Gastrocnemius medialis (tissue), 4 donors: ENCODE measurements at regions not wholly inside any gene's neighbourhood (a gene's known extent, or its start where the extent isn't known, plus 50 kb on each side); places are given as distances from the start of the nearest gene placed in this dataset.
A peak's percentile ranks its signal among the peaks of the same experiment; 100 is the strongest.

Experiments used
- ATAC-seq, 2 donors: fragments of 150-250 bp; one replicate each; pipeline ENCODE4 v1.9.1; 2016
- DNase-seq, 2 donors: peaks; one replicate each; pipeline ENCODE4 v3.0.0-alpha.2; 2019
- H3K27ac ChIP-seq, 4 donors: fragments of 200-600 bp; sonication (generic); 1 replicate in 1 of 4; 2 replicates in 3 of 4; pipeline ENCODE4 v1.5.1; 2016 to 2018; ENCODE audit warnings: mild to moderate bottlenecking in 2 of 4, moderate library complexity in 1 of 4
- H3K27me3 ChIP-seq, 3 donors: fragments of 200-600 bp; sonication (generic) in 2 of 3; 1 replicate in 1 of 3; 2 replicates in 2 of 3; pipeline versions ENCODE4 v1.5.1 to v1.6.0; 2016 to 2019; ENCODE audit warnings: mild to moderate bottlenecking in 1 of 3, moderate library complexity in 1 of 3
- H3K36me3 ChIP-seq, 2 donors: fragments of 200-600 bp; sonication (generic) in 1 of 2; one replicate each; pipeline ENCODE4 v1.5.1; 2017 to 2018
- H3K4me1 ChIP-seq, 2 donors: fragments of 200-600 bp; sonication (generic) in 1 of 2; one replicate each; pipeline ENCODE4 v1.5.1; 2016 to 2017; ENCODE audit warnings: mild to moderate bottlenecking in 2 of 2
- H3K4me3 ChIP-seq, 4 donors: fragments of 200-600 bp; sonication (generic) in 3 of 4; 1 replicate in 1 of 4; 2 replicates in 3 of 4; pipeline ENCODE4 v1.5.1; 2016 to 2019; ENCODE audit warnings: mild to moderate bottlenecking in 2 of 4
- H3K9me3 ChIP-seq, 3 donors: fragments of 200-600 bp; sonication (generic) in 2 of 3; 1 replicate in 1 of 3; 2 replicates in 2 of 3; pipeline ENCODE4 v1.5.1; 2016 to 2019
- POLR2A ChIP-seq, 2 donors: fragments of 450-650 bp; IDR thresholded peaks; one replicate each; pipeline ENCODE4 v1.6.1; 2017; ENCODE audit warnings: antibody characterized with exemption in 2 of 2, mild to moderate bottlenecking in 2 of 2, moderate library complexity in 2 of 2
- in situ Hi-C, 4 donors: fragments of 200-750 bp; cut with MboI; loops; one replicate each; pipeline versions ENCODE4 v1.15.0 to v1.8.0; 2017; ENCODE audit warnings: low sequenced_read_pairs in 4 of 4
- intact Hi-C: fragments of 100-400 bp; cut with DNase I; formaldehyde crosslinking; loops from one replicate; pipeline ENCODE4 v1.15.1; 2023; ENCODE audit warnings: low total_unique reads
- TF ChIP-seq, protein P1 (sequence below), 5 experiments: fragments of 450-650 bp in 3 of 5; fragments of 200-600 bp in 2 of 5; sonication (generic) in 2 of 5; IDR thresholded peaks in 4 of 5; conservative IDR thresholded peaks in 1 of 5; 1 replicate in 4 of 5; 2 replicates in 1 of 5; pipeline ENCODE4 v1.5.1; 2016 to 2019; ENCODE audit warnings: antibody characterized with exemption in 5 of 5, mild to moderate bottlenecking in 3 of 5, moderate library complexity in 3 of 5

DNA sequence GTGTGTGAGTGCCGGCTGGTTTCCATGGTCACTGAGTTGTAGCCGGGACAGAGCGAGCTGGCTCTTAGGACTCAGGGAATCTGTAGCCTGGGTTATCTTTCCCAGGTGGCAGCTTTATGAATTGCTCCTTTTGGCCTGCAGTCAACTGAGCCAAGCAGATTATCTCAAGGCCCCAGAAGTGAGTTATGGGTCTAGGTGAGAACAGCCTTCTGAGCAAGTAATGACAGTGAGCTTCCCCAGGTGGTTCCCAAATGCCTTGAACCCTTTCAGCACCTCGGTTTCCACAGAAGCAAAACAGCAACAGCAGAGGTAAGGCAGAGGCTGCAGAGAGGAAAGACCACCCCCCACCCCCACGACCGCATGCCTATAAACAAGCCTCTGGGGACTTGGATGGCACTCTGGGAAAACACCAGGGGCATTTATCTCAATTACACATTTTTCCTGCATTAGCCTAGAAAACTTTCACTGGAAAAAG lies 56.7 kb upstream of the DGKG start:
- H3K27ac ChIP-seq: no peak overlapping the region
- intact Hi-C loops (no loop called here), in situ Hi-C loops (no loop called here)
- no peaks in the 10 kb centered on the region for H3K27me3 ChIP-seq
- no peaks in the 10 kb centered on the region for H3K9me3 ChIP-seq
- ATAC-seq (no peak), DNase-seq (no peak)
- H3K4me1 ChIP-seq: peaks cover 6 to 8% of the 10 kb centered on the region in 2 donors
- no peaks in the 10 kb centered on the region for H3K36me3 ChIP-seq
- H3K4me3 ChIP-seq: no peak overlapping the region
- TF ChIP-seq POLR2A (IDR thresholded peaks at IDR 0.05): no peak
- TF ChIP-seq, protein P1, sequence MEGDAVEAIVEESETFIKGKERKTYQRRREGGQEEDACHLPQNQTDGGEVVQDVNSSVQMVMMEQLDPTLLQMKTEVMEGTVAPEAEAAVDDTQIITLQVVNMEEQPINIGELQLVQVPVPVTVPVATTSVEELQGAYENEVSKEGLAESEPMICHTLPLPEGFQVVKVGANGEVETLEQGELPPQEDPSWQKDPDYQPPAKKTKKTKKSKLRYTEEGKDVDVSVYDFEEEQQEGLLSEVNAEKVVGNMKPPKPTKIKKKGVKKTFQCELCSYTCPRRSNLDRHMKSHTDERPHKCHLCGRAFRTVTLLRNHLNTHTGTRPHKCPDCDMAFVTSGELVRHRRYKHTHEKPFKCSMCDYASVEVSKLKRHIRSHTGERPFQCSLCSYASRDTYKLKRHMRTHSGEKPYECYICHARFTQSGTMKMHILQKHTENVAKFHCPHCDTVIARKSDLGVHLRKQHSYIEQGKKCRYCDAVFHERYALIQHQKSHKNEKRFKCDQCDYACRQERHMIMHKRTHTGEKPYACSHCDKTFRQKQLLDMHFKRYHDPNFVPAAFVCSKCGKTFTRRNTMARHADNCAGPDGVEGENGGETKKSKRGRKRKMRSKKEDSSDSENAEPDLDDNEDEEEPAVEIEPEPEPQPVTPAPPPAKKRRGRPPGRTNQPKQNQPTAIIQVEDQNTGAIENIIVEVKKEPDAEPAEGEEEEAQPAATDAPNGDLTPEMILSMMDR (IDR thresholded peaks at IDR 0.05 in 4 of 5, conservative IDR thresholded peaks at IDR 0.05 in 1 of 5): no peak

DNA sequence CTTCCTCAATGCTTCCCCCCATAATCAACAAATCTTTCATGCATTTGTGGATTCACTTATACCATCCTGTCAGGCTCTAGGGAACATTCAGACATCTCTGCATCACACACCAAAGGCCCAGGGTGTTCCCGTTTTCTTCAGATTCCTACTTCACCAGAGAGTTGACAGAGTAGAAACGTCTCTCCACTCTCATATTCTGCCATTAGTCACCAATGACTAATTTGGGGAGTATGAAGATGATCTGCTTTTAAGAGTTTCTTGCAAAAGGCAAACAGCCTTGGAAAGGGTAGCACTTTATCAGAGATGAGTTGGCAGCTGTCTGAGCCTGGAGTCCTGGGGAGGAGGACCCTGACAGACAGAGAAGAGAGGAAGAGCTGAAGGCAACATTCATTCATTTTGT lies 55.8 kb upstream of the DGKG start:
- TF ChIP-seq POLR2A (IDR thresholded peaks at IDR 0.05): no peak
- TF ChIP-seq, protein P1 (IDR thresholded peaks at IDR 0.05 in 4 of 5, conservative IDR thresholded peaks at IDR 0.05 in 1 of 5): no peak
- in situ Hi-C loops (no loop called here), intact Hi-C loops (no loop called here)
- Histone ChIP-seq H3K36me3 (no peaks in the 10 kb centered on the region), H3K4me1 (peaks cover 13 to 16% of the 10 kb centered on the region in 2 donors), H3K27me3 (no peaks in the 10 kb centered on the region), H3K9me3 (no peaks in the 10 kb centered on the region), H3K4me3 (no peak overlapping the region), H3K27ac (no peak overlapping the region)
- no peak for ATAC-seq
- DNase-seq: no peak

DNA sequence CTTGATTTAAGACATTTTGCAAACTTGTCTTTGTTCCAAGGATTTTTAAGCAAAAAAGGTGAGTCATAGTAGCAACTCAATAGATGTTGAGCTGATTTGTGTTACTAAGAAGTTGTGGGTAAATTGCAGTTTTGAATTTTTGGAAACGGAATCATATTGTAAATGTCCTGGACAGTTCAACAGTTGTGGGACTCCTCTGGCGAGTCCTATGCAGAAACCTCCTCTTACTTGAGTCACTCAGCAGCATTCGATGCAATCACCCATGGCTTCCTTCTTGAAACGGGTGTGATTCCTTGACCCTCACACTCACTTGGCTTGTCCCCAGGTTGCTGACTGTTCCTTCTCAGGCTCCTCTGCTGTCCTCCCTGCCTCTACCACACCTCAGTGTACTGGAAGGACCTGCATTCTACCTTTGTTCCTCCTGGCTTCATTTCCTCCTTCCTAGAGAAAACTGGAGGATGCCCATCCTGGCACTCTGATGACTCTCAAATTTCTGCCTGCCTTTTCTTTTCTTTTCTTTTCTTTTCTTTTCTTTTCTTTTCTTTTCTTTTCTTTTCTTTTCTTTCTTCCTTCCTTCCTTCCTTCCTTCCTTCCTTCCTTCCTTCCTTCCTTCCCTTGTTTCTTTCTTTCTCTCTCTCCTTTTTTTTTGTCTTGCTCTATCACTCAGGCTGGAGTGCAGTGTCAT lies 52.8 kb upstream of the DGKG start:
- H3K27ac ChIP-seq: peak overlapping the region in 2 of 4 donors; percentile 78 to 83

DNA sequence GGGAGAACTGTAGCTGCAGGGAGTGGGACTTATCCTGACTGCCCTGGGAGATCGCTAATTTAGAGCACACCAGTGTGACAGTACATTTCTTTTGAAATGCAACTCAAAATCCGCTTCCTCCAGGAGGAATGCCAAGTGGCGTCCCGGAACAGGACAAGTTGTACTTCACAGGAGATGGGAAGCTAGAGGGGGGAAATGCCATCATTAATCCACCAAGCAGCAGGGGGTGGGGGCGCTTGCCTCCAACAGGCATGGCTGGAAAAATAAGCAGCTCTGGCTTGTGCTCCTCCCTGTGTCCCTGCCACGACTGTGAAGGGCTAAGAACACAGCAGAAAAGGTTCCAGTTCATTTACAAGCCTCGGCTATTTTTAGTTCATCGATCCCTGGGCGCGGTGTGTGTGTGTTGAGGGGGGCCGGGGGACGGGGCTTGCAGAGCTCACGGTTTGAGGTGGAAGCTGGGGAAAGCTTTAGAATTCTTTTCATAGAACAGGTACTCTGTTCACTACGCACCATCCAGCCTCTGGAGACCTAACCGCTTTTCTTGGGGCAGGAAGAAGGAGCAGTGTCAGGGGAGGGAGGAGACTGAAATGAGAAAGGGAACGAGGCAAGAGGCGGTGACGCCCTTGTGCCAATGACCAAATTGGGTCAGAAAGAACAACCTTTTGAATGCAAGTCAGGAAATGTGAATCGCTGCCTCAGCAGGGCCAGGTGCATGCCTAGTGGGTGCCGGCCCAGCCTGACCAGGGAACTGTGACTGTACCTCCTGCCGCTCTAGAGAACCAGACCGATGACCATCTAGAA lies 51.8 kb upstream of the DGKG start:
- DNase-seq (peak; percentile 46 to 57), ATAC-seq (peak; percentile 77 to 78)
- no peaks in the 10 kb centered on the region for H3K36me3 ChIP-seq
- H3K27me3 ChIP-seq: no peaks in the 10 kb centered on the region
- TF ChIP-seq POLR2A (IDR thresholded peaks at IDR 0.05): no peak
- TF ChIP-seq, protein P1 (IDR thresholded peaks at IDR 0.05 in 4 of 5, conservative IDR thresholded peaks at IDR 0.05 in 1 of 5): no peak
- H3K9me3 ChIP-seq: no peaks in the 10 kb centered on the region
- H3K4me3 ChIP-seq: peak overlapping the region; percentile 49 to 63 (median 56)
- in situ Hi-C loops (no loop called here), intact Hi-C loops (no loop called here)
- H3K27ac ChIP-seq: peak overlapping the region; percentile 43 to 83 (median 74)
- H3K4me1 ChIP-seq: peaks cover 15 to 16% of the 10 kb centered on the region in 2 donors

More for the DNA sequence above, 52.8 kb upstream of the DGKG start:
- intact Hi-C loops: no loop called here
- ATAC-seq: no peak
- H3K4me3 ChIP-seq: peak overlapping the region in 1 of 4 donors; percentile 63
- no peak for TF ChIP-seq POLR2A (IDR thresholded peaks at IDR 0.05)
- TF ChIP-seq, protein P1 (IDR thresholded peaks at IDR 0.05 in 4 of 5, conservative IDR thresholded peaks at IDR 0.05 in 1 of 5): no peak
- H3K36me3 ChIP-seq: no peaks in the 10 kb centered on the region
- H3K4me1 ChIP-seq: peaks cover 15 to 16% of the 10 kb centered on the region in 2 donors
- no peak for DNase-seq
- in situ Hi-C loops: no loop called here
- no peaks in the 10 kb centered on the region for H3K9me3 ChIP-seq
- H3K27me3 ChIP-seq: no peaks in the 10 kb centered on the region
